Endothelial cell (in vitro differentiated cells): ENCODE measurements at regions not wholly inside any gene's neighbourhood (a gene's known extent, or its start where the extent isn't known, plus 50 kb on each side); places are given as distances from the start of the nearest gene placed in this dataset.

Source experiments
- DNase-seq: peaks from one replicate; pipeline ENCODE4 v3.0.0; 2021; ENCODE audit warnings: low spot score
- H3K27ac Mint-ChIP-seq: one replicate; pipeline ENCODE4 v1.8.0; 2021; ENCODE audit warnings: mixed read lengths, inconsistent platforms; ENCODE audit not compliant: unreplicated experiment
- H3K27me3 Mint-ChIP-seq: one replicate; pipeline ENCODE4 v1.8.0; 2021; ENCODE audit warnings: mild to moderate bottlenecking, moderate library complexity, mixed read lengths, inconsistent platforms; ENCODE audit not compliant: unreplicated experiment
- H3K36me3 Mint-ChIP-seq: one replicate; pipeline ENCODE4 v1.8.0; 2021; ENCODE audit warnings: mild to moderate bottlenecking, low read depth, mixed read lengths, inconsistent platforms; ENCODE audit not compliant: unreplicated experiment
- H3K4me1 Mint-ChIP-seq: one replicate; pipeline ENCODE4 v1.8.0; 2021; ENCODE audit warnings: mild to moderate bottlenecking, mixed read lengths, inconsistent platforms; ENCODE audit not compliant: unreplicated experiment
- H3K4me3 Mint-ChIP-seq: one replicate; pipeline ENCODE4 v1.8.0; 2021; ENCODE audit warnings: mild to moderate bottlenecking, mixed read lengths, inconsistent platforms; ENCODE audit not compliant: unreplicated experiment
- H3K9me3 Mint-ChIP-seq: one replicate; pipeline ENCODE4 v1.8.0; 2021; ENCODE audit warnings: mixed read lengths, inconsistent platforms; ENCODE audit not compliant: unreplicated experiment
- CTCF ChIP-seq: fragments of 200-600 bp; sonication (generic); IDR thresholded peaks from one replicate; pipeline ENCODE4 v1.5.0; 2021; ENCODE audit warnings: antibody characterized with exemption; ENCODE audit not compliant: unreplicated experiment

DNA sequence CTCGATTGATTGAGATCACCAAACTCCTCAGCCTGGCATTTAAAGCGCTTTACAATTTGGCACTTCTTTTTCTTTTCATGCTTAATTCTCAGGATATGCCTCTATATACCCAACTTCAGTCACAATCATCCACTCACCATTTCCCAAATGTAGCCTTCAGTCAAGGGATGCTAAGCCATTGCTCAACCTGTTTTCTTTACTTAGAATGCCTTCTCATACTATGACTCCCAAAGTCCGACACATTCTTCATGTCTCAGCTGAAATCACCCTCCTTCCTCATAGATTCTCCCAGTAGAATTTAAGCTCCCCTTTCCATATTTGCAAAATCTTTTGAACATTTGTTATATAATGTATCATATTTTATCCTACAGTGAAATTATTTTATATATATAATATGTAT is 467.0 kb downstream of the LRIG3 start:
- Mint-ChIP-seq H3K4me1 (no peaks in the 10 kb centered on the region), H3K9me3 (no peaks in the 10 kb centered on the region), H3K36me3 (no peaks in the 10 kb centered on the region), H3K27me3 (no peaks in the 10 kb centered on the region), H3K4me3 (no peak overlapping the region), H3K27ac (no peak overlapping the region)
- no peak for TF ChIP-seq CTCF
- no peak for DNase-seq

GRCh38 chr12:58455136-58455535 is 465.2 kb downstream of the LRIG3 start:
- TF ChIP-seq CTCF, result no peak
- Mint-ChIP-seq H3K4me1 (no peaks in the 10 kb centered on the region), H3K27ac (no peak overlapping the region), H3K4me3 (no peak overlapping the region), H3K27me3 (no peaks in the 10 kb centered on the region), H3K36me3 (no peaks in the 10 kb centered on the region), H3K9me3 (no peaks in the 10 kb centered on the region)
- no peak for DNase-seq

DNA sequence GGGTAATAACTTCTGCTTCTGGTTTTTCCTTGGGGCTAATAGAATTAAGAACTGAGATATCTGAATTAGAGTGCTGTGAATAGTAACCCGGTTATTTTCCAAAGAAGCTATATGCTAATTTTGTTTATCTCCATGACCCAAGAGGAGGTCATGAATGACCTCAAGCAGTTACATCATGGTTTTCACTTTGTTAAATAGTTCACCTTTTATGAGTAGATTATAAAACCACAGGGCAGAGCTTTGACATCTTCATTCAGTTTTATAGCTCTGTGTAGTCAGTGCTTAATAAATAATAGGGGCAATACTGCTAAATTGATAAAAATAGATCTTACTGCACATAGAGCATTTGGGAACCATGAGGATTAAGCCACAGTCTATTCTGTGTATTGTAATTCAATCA is 462.2 kb downstream of the LRIG3 start:
- no peak for DNase-seq
- Mint-ChIP-seq H3K9me3 (no peaks in the 10 kb centered on the region), H3K4me3 (no peak overlapping the region), H3K4me1 (no peaks in the 10 kb centered on the region), H3K27ac (no peak overlapping the region), H3K36me3 (no peaks in the 10 kb centered on the region), H3K27me3 (no peaks in the 10 kb centered on the region)
- no peak for TF ChIP-seq CTCF

DNA sequence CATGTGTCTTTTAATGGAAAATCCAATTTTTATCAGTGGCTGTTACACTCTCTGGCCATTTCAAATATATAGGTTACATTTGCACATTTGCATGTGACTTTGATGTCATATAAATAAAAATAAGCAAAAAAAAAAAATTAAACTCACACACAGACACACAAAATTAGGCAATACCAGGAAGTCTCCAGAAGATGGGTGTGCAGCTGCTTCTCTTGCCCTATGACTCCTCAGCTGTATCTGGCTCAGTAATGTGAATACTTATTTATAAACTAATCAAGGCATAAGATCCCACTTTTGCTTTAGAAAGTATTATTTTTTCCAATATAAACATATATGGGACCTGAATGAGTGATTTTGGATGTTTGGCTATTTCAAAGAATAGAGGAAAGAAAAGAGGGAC is 461.1 kb downstream of the LRIG3 start:
- TF ChIP-seq CTCF, result no peak
- DNase-seq, result no peak
- Mint-ChIP-seq H3K9me3 (no peaks in the 10 kb centered on the region), H3K36me3 (no peaks in the 10 kb centered on the region), H3K4me1 (no peaks in the 10 kb centered on the region), H3K27ac (no peak overlapping the region), H3K4me3 (no peak overlapping the region), H3K27me3 (no peaks in the 10 kb centered on the region)

DNA sequence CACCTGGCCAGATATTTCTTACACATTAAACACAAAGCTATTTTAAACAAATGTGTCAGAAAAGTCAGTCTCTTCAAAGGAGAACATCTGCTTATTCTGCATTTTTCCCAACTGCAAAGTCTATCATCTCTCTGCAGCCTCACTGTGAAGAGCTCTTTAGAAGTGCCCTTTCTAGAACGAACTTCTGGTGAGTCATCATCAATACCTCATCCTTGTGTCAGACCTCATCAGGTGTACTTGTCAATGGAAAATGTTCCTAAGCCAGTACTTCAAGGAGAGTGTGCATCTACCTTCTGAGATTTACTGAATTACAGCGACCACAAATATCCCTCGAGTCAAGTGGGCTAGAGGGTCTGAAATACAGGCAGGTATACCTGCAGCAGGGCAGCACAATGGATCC is 457.3 kb downstream of the LRIG3 start:
- no peaks in the 10 kb centered on the region for H3K27me3 Mint-ChIP-seq
- no peak for DNase-seq
- no peak overlapping the region for H3K27ac Mint-ChIP-seq
- H3K36me3 Mint-ChIP-seq, result no peaks in the 10 kb centered on the region
- no peak for TF ChIP-seq CTCF
- no peaks in the 10 kb centered on the region for H3K4me1 Mint-ChIP-seq
- peaks cover 7% of the 10 kb centered on the region for H3K9me3 Mint-ChIP-seq
- no peak overlapping the region for H3K4me3 Mint-ChIP-seq
